Keratinocyte (primary cell): ENCODE measurements at regions not wholly inside any gene's neighbourhood (a gene's known extent, or its start where the extent isn't known, plus 50 kb on each side); places are given as distances from the start of the nearest gene placed in this dataset.

Experiments
- CTCF ChIP-seq, 3 experiments: IDR thresholded peaks in 1 of 3; conservative IDR thresholded peaks in 1 of 3; optimal IDR thresholded peaks in 1 of 3; 2 replicates in 2 of 3; 3 replicates in 1 of 3; pipeline versions ENCODE3 to v1.5.1; 2011; ENCODE audit warnings: low read length in 3 of 3, mild to moderate bottlenecking in 3 of 3, moderate library complexity in 2 of 3, control low read depth in 1 of 3, inconsistent platforms in 1 of 3; ENCODE audit not compliant: insufficient read depth in 2 of 3; ENCODE audit errors: extremely low read depth in 1 of 3
- EZH2 ChIP-seq: IDR thresholded peaks from one replicate; pipeline ENCODE4 v1.6.1; 2012; ENCODE audit warnings: inconsistent platforms, mild to moderate bottlenecking, low read length, moderate library complexity

GRCh38 chr18:60962625-60963024 lies 370.6 kb upstream of the CDH20 start:
- TF ChIP-seq CTCF (optimal IDR thresholded peaks at IDR 0.05 in 1 of 3, IDR thresholded peaks at IDR 0.05 in 1 of 3, conservative IDR thresholded peaks at IDR 0.05 in 1 of 3; ENCODE audit: extremely low read depth in 1 of 3, insufficient read depth in 2 of 3, low read length in 3 of 3), result no peak
- no peak for TF ChIP-seq EZH2
